ENCODE measurements at regions not wholly inside any gene's neighbourhood (a gene's known extent, or its start where the extent isn't known, plus 50 kb on each side); places are given as distances from the start of the nearest gene placed in this dataset.

DNA sequence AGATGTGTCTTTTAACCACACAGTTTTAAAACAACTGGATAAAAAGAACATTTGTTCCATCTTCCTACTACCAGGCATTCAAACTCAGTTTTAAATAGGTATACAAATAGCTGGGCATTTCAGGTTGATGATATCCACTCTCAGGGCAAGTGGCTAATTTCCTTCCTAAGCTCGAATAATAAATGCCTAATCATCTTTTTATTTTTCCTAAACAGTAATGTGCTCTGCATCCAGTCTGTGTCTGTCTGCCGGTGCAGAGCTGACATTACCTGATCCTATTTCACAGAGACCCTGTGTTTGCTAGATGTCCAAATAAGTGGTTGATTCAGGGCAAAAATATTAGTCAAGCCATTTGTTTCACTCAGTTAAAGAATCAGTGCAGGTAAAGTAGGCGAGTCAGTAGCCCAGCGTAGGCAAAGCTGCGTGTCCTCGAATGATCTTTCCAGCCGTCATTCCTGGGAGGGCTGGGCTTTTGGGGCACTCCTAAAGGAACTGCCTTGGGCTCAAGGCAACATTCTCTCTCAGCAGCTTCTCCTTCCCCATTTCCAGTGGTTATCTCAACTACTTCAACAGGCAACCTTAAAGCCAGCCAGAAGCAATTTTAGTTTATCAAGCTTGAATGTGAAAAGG lies 74.2 kb upstream of the BMP2 start:
- DNase-seq (ENCODE audit: low spot score): no peak

- DNase-seq (ENCODE audit: low spot score): no peak
These were observed 74.8 kb upstream of the BMP2 start for GRCh38 chr20:6692566-6693173.

- no peak for DNase-seq (ENCODE audit: low spot score)
These were observed 76.0 kb upstream of the BMP2 start for GRCh38 chr20:6691516-6691915.

DNA sequence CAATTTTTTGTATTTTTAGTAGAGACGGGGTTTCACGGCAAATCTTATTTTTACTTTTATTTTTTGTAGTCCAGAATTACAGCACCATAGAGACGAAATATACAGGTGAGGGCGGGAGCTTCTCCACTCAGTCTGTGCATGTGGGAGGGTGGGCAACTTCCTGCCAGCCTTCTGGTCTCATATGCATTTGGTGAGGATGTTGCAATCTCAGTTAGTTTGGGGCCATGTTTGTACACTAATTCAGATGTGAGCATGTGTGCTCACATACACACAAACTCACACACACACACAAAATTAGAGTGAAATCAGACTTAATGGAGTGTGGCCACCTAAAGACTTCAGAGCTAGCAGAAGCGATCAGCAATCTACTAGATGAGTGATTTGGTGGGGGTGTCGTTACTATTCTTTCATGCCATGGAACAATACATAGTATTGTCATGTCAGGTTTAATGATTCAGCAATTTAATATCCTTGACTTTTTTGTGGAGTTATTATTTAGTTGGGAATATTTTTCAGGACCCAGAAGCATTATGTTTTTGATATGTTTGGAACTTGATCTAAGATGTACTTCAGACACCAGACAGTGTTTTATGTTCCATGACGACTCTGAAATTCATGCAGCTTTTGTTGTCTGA lies 78.0 kb upstream of the BMP2 start:
- no peak for DNase-seq (ENCODE audit: low spot score)

GRCh38 chr20:6686171-6686570 lies 81.3 kb upstream of the BMP2 start:
- no peak for DNase-seq (ENCODE audit: low spot score)

GRCh38 chr20:6685626-6686025 lies 81.9 kb upstream of the BMP2 start:
- no peak for DNase-seq (ENCODE audit: low spot score)

GRCh38 chr20:6685181-6685582 lies 82.3 kb upstream of the BMP2 start:
- DNase-seq (ENCODE audit: low spot score): peak; percentile 83

- no peak for DNase-seq (ENCODE audit: low spot score)
These were observed 84.2 kb upstream of the BMP2 start for GRCh38 chr20:6683021-6683977.

- DNase-seq (ENCODE audit: low spot score): no peak
These were observed 86.6 kb upstream of the BMP2 start for GRCh38 chr20:6680854-6681253.

GRCh38 chr20:6680441-6680840 lies 87.0 kb upstream of the BMP2 start:
- no peak for DNase-seq (ENCODE audit: low spot score)

GRCh38 chr20:6679086-6679485 lies 88.4 kb upstream of the BMP2 start:
- peak; percentile 50 for DNase-seq (ENCODE audit: low spot score)

DNA sequence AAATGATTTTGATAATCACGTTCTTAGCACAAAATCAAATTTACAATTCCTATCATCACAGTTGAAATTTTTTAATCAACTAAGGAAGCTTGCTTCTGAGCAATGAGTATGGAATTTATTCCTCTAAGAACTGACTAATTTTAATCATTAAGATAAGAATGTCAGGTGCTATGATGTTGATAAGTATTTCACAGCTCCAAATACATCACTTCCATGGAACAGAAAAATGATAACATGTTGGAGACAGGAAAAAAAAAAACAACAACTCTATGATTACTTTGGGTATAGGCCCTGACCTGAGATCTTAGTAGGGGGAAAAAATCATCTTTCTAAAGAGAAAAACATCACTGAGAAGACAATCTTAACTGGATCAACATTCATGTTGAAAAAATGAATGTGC lies 89.4 kb upstream of the BMP2 start:
- no peak for DNase-seq (ENCODE audit: low spot score)

DNA sequence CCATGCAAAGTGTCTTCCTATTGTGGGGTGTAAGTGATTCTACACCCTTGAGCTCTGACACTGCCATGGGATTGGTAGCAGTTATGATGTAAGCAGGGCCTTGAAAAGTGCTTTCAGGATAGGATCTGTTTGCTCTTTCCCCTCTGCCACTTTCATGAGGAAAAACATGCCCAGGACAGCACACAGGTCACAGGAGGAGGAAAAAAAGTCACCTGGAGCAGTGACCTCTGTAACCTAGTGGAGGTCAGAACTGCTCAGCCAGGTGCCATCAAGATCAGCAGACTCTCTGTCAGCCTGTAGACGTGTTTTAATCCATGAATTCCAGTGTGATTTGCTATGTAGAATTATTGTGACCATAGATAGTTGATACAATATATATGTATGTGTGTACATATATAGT lies 92.7 kb upstream of the BMP2 start:
- DNase-seq (ENCODE audit: low spot score): no peak

GRCh38 chr20:6673071-6673470 lies 94.4 kb upstream of the BMP2 start:
- no peak for DNase-seq (ENCODE audit: low spot score)

- peak; percentile 39 for DNase-seq (ENCODE audit: low spot score)
These were observed 95.7 kb upstream of the BMP2 start for GRCh38 chr20:6671829-6672228.

- no peak for DNase-seq (ENCODE audit: low spot score)
These were observed 98.9 kb upstream of the BMP2 start for GRCh38 chr20:6668546-6668945.

- peak; percentile 64 for DNase-seq (ENCODE audit: low spot score)
These were observed 101.7 kb upstream of the BMP2 start for GRCh38 chr20:6665621-6666355.

DNA sequence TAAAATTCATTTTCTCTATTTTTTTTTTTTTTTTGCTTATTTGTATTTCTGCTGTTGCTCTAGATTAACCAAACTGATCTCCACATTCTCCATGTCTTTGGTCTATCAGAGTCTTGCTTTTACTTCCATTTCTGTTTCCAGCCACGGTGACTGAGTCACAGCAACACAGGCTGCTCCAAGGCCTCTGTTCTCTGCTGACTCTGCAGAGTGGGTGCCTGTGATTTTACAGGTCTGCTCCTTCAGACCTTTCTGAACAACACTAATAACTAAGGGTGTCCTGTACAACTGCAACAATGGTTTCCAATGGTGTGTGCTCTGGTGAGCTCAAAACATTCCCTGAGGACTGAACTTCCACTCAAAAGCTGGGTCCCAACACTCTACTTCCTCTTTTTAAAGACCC lies 102.3 kb upstream of the BMP2 start:
- DNase-seq (ENCODE audit: low spot score): peak; percentile 52

DNA sequence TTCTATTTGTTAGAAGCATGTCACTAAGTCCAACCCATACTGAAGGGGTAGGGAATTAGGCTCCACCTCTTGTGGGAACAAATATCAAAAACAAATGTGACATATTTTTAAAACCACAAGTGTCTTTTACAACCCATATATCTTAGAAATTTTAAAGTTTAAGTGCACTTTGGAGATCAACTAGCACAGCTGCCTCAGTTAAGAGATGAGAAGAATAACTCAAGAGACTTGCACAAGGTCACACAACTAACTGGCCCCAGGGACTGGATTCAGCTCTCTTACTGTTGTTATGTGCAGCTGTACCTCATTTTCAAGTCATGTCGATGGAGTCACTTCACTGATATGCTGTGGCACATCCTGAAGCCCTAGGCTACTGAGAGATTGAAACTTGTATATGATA lies 102.9 kb upstream of the BMP2 start:
- DNase-seq (ENCODE audit: low spot score): no peak

- peak; percentile 33 for DNase-seq (ENCODE audit: low spot score)
These were observed 103.6 kb upstream of the BMP2 start for GRCh38 chr20:6663751-6664388.

DNA sequence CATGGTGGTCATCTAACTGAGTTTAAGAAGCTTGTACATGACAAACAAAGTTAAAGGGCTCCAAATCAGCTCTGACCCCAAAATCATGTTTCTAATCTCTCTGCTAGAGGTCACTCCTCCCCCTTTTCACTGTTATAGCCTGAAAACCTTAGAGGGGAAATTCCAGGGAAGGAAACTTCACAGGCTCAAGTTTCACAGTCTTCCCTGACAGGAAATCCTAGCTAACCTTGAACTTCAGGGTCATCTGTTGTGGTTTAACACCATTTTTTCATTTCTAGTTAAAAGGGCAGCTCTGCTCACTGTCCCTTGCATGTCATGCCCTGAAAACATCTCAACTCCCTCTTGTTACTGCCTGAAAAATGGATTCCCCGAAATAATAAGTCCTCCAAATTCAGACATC lies 104.4 kb upstream of the BMP2 start:
- DNase-seq (ENCODE audit: low spot score): peak; percentile 37

Measured in kidney tubule cell (primary cell).